Fibroblast of the aortic adventitia (primary cell): ENCODE measurements at regions not wholly inside any gene's neighbourhood (a gene's known extent, or its start where the extent isn't known, plus 50 kb on each side); places are given as distances from the start of the nearest gene placed in this dataset.

Experiments
- DNase-seq: peaks from one replicate; pipeline ENCODE4 v3.0.0-alpha.2; 2010; ENCODE audit warnings: low read depth
- H3K4me3 ChIP-seq: 2 replicates; pipeline ENCODE4 v1.5.1; 2011; ENCODE audit warnings: low read depth, mild to moderate bottlenecking, control low read depth, low read length, moderate library complexity
- CTCF ChIP-seq: IDR thresholded peaks from 2 replicates; pipeline ENCODE4 v1.5.1; 2011; ENCODE audit warnings: mild to moderate bottlenecking, low read length, control low read depth, inconsistent platforms; ENCODE audit not compliant: insufficient read depth

- H3K4me3 ChIP-seq, result no peak overlapping the region
- peak; percentile 77 for DNase-seq
- TF ChIP-seq CTCF, result no peak
Observed at GRCh38 chr5:33271606-33272005, 169.2 kb upstream of the TARS1 start.

- no peak for TF ChIP-seq CTCF
- no peak overlapping the region for H3K4me3 ChIP-seq
Observed at GRCh38 chr5:33272288-33272687, 168.5 kb upstream of the TARS1 start.

GRCh38 chr5:33273985-33274384 lies 166.8 kb upstream of the TARS1 start:
- TF ChIP-seq CTCF, result no peak
- DNase-seq, result no peak

More at GRCh38 chr5:33272288-33272687, 168.5 kb upstream of the TARS1 start:
- peak; percentile 94 for DNase-seq

GRCh38 chr5:33275391-33275790 lies 165.4 kb upstream of the TARS1 start:
- no peak for TF ChIP-seq CTCF
- no peak for DNase-seq

More at GRCh38 chr5:33273985-33274384, 166.8 kb upstream of the TARS1 start:
- H3K4me3 ChIP-seq, result no peak overlapping the region

GRCh38 chr5:33275921-33276627 lies 164.7 kb upstream of the TARS1 start:
- no peak overlapping the region for H3K4me3 ChIP-seq
- TF ChIP-seq CTCF, result no peak
- DNase-seq, result no peak

More at GRCh38 chr5:33275391-33275790, 165.4 kb upstream of the TARS1 start:
- no peak overlapping the region for H3K4me3 ChIP-seq

- no peak for TF ChIP-seq CTCF
- DNase-seq, result peak; percentile 46
- H3K4me3 ChIP-seq, result no peak overlapping the region
Observed at GRCh38 chr5:33276628-33276950, 164.2 kb upstream of the TARS1 start.
